GM18505 (cell line): ENCODE measurements at regions not wholly inside any gene's neighbourhood (a gene's known extent, or its start where the extent isn't known, plus 50 kb on each side); places are given as distances from the start of the nearest gene placed in this dataset.
"Not testable (repeated sequence)": the region's sequence is repeated elsewhere in the genome, so short reads cannot be mapped to it uniquely, and the experiment has no call there.

Source experiments
- ATAC-seq: cut with Tn5 transposase; IDR thresholded peaks from one replicate; pipeline ENCODE4 v1.9.1; 2021; ENCODE audit not compliant: unreplicated experiment
- POLR2A ChIP-seq: IDR thresholded peaks from 4 replicates; pipeline ENCODE4 v1.6.1; 2011; ENCODE audit warnings: borderline replicate concordance; ENCODE audit not compliant: insufficient read depth, insufficient read length; ENCODE audit errors: extremely low read depth

DNA sequence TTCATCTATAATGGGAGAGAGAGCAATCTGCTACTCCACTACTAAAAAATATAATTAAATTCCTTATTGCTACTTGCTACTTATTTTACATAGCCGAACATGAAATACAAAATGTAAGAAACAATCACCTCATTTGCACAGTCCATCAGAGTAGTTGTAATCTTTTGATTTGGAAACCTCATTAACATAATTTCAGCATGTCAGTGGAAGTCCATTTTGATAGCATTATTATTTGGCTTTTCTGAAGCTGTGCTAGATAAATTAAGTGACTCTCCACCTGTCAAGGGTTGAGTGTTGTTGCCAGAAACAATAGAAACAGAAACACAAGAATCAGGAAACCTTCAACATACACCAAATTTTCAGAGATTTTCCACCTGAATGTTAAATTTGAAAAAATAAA is 250.0 kb downstream of the RFPL4B start:
- ATAC-seq = no peak
- TF ChIP-seq POLR2A = no peak

GRCh38 chr6:112600168-112600567 is 253.0 kb downstream of the RFPL4B start:
- no peak for ATAC-seq
- no peak for TF ChIP-seq POLR2A

DNA sequence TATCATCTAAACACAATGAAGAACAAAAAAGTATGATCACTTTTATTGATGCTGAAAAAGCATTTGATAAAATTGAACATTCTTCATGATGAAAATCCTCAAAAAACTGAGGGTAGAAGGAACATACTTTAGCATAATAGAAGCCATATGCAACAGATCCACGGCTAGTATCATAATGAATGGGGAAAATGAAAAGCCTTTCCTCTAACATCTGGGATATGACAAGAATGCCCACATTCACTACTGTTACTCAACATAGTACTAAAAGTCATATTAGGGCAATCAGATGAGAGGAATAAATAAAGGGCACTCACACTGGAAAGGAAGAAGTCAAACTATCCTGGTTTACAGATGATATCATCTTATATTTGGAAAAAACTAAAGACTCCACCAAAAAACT is 256.6 kb downstream of the RFPL4B start:
- no peak for TF ChIP-seq POLR2A
- ATAC-seq = no peak

GRCh38 chr6:112606656-112607435 is 259.7 kb downstream of the RFPL4B start:
- ATAC-seq = no peak
- TF ChIP-seq POLR2A = no peak

- not testable (repeated sequence) for ATAC-seq
These were observed 261.8 kb downstream of the RFPL4B start for GRCh38 chr6:112608925-112609324.

- ATAC-seq = no peak
- TF ChIP-seq POLR2A = no peak
These were observed 266.3 kb downstream of the RFPL4B start for GRCh38 chr6:112613410-112613809.

DNA sequence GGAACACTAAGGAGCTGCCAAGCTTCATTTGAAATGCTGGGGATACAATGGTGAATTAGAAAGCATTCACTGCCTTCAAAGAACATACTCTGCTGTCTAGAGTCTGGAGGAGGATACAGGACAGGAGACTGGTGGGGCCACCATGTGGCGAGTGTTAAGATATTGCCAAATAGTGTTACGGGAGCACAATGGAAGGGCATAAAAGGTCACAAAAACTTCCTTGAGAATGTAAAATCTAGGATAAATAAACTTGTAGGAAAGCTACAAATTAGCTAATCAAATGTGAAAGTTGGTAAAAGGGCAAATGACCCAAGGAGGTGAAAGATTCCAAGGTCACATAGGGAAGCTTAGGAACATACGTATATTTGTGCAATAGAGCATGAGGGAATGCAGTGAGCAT is 271.7 kb downstream of the RFPL4B start:
- ATAC-seq = no peak
- TF ChIP-seq POLR2A = no peak

- TF ChIP-seq POLR2A = no peak
- ATAC-seq = peak; percentile 72
These were observed 273.9 kb downstream of the RFPL4B start for GRCh38 chr6:112620812-112621569.

DNA sequence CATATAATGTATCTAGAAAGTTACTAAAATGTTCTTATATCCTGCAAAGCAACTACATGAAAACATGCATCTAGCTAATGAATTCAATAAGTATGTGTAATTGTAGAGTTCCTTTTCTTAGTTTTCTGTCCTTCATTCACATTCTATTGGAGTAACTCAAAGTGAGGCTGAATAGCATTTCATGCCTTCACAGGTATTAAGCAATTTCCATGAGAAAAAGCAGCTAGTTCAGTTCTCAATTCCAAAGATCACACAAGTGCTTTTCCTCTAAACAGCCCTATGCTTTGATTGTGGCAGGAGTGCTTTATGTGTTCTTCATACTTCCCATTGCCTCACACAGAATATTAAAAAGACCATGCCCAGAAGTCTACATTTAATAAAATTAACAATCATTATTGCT is 274.9 kb downstream of the RFPL4B start:
- ATAC-seq = no peak
- no peak for TF ChIP-seq POLR2A

- ATAC-seq = peak; percentile 91
- TF ChIP-seq POLR2A = no peak
These were observed 279.4 kb downstream of the RFPL4B start for GRCh38 chr6:112626468-112627082.

DNA sequence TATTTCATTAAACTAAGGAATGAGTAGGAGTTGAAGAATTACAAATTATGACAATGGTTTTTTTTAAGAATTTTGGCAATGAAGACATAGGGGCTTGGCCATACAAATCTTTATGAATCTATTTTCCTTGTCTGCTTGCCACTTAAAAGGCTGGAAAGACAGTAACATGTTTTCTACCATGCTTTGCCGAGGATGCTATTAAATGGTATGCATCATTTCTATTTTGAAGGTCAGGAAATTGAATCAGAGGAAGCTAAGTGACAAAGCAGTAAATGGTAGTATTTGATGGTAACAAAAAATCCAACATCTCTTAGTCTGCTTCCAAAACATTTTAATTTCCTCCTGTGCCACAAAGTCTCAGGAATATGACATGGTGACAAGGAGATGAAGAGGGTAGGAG is 287.2 kb downstream of the RFPL4B start:
- no peak for ATAC-seq

GRCh38 chr6:112636650-112637262 is 289.6 kb downstream of the RFPL4B start:
- no peak for ATAC-seq
- TF ChIP-seq POLR2A = no peak

More for the DNA sequence above, 287.2 kb downstream of the RFPL4B start:
- TF ChIP-seq POLR2A = no peak

GRCh38 chr6:112639391-112639831 is 292.3 kb downstream of the RFPL4B start:
- no peak for TF ChIP-seq POLR2A
- no peak for ATAC-seq
